ENCODE measurements at regions not wholly inside any gene's neighbourhood (a gene's known extent, or its start where the extent isn't known, plus 50 kb on each side); places are given as distances from the start of the nearest gene placed in this dataset.
A peak's percentile ranks its signal among the peaks of the same experiment; 100 is the strongest.

DNA sequence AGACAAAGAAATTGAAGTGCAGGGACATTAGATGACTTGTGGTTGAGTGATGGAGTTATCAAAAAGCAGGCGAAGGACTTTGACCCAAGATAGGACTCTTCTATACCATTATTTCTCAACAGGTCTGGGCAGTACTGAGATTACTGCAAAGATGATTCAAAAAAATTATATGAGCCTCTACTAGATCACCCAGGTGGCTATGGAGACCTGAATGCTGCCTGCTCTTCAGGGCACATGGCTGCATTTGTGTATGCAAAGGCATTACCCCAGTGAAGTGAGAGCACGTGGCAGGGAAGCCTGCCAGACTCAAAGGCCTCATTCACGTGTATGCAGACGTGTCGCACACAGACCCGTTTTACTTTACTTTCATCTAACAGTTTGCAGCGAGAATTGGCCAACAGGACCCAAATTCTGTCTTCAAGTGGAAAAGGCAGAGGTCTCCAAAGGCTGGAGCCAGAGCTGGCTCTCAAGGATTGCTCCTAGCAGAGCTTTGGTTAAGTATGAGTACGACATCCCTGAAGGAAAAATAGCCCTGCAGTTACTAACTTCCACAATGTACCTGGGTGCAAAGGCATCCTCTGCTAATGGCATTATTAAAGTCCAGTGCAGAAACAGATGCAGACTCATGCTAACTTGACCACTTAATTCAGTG lies 113.8 kb upstream of the ARMC2 start:
- no peak overlapping the region for H3K27ac ChIP-seq
- peaks cover 7% of the 10 kb centered on the region for H3K27me3 ChIP-seq
- intact Hi-C loops (cut with DNase I), result no loop called here
- no peaks in the 10 kb centered on the region for H3K9me3 ChIP-seq (replicated peaks in 1 of 3)
- H3K4me3 ChIP-seq, result no peak overlapping the region
- peak in 1 of 7 donors; percentile 34 for DNase-seq
- no peaks in the 10 kb centered on the region for H3K36me3 ChIP-seq (replicated peaks in 1 of 2)
- H3K4me1 ChIP-seq (replicated peaks in 1 of 2), result no peaks in the 10 kb centered on the region
- 92 to 95% (median 94%) methylated on average over 8 of the region's 8 CpGs for WGBS, 4 donors
- no peak for TF ChIP-seq POLR2A (IDR thresholded peaks at IDR 0.05)
- TF ChIP-seq, protein P1, sequence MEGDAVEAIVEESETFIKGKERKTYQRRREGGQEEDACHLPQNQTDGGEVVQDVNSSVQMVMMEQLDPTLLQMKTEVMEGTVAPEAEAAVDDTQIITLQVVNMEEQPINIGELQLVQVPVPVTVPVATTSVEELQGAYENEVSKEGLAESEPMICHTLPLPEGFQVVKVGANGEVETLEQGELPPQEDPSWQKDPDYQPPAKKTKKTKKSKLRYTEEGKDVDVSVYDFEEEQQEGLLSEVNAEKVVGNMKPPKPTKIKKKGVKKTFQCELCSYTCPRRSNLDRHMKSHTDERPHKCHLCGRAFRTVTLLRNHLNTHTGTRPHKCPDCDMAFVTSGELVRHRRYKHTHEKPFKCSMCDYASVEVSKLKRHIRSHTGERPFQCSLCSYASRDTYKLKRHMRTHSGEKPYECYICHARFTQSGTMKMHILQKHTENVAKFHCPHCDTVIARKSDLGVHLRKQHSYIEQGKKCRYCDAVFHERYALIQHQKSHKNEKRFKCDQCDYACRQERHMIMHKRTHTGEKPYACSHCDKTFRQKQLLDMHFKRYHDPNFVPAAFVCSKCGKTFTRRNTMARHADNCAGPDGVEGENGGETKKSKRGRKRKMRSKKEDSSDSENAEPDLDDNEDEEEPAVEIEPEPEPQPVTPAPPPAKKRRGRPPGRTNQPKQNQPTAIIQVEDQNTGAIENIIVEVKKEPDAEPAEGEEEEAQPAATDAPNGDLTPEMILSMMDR (IDR thresholded peaks at IDR 0.05), result no peak

DNA sequence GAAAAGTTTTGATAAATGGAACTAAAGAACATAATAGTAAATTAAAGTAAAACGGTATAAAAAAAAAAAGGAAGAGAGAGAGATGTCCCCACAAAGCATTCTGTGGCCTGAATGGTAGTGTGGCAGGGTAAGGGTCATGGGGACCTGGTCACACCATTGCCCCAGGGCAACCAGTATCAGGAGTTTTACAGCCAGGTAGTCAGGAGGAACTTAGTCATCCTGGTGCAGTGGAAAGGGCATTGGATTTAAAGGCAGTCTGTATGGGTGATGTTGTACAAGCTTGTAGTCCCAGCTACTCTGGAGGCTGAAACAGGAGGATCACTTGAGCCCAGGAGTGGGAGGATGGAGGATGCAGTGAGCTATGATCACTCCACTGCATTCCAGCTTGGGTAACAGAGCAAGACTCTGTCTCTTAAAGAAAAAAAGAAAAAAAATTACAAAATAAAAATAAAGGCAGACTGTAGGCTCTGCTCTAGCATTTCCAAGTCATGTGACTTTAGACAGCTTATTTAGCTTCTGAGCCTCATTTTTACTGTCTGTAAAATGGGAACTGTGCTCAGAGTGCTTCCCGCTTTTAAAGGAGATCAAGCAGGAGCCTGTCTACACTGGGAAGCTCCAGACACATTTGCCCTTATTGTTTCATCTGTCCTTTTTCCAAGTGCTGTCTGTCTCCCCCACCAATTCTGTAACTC lies 112.8 kb upstream of the ARMC2 start:
- no peak overlapping the region for H3K4me3 ChIP-seq
- peaks cover 7% of the 10 kb centered on the region for H3K27me3 ChIP-seq
- TF ChIP-seq, protein P1 (IDR thresholded peaks at IDR 0.05), result no peak
- no peak for TF ChIP-seq POLR2A (IDR thresholded peaks at IDR 0.05)
- DNase-seq, result peak in 1 of 7 donors; percentile 14
- no peaks in the 10 kb centered on the region for H3K36me3 ChIP-seq (replicated peaks in 1 of 2)
- no peak overlapping the region for H3K27ac ChIP-seq
- no peaks in the 10 kb centered on the region for H3K4me1 ChIP-seq (replicated peaks in 1 of 2)
- WGBS, 4 donors, result 75 to 86% (median 84%) methylated on average over 2 of the region's 2 CpGs
- no peaks in the 10 kb centered on the region for H3K9me3 ChIP-seq (replicated peaks in 1 of 3)
- intact Hi-C loops (cut with DNase I), result no loop called here

DNA sequence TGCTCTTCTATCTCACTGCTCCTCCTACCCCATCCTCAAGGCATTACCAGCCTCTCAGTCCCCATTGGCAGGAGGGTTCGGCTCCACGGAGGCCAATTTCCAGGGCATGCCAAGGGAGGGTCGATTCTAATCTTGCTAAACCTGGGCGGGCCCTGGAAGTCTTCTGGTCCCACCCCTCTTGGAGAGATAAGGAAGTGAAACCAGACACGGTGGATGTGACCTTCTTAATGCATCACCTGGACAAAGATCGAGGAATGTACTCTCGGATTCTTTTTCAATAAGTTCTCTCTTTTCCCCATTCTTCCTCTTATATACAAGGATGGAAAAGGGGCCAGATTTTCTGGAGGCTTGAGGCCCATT lies 112.2 kb upstream of the ARMC2 start:
- no peaks in the 10 kb centered on the region for H3K9me3 ChIP-seq (replicated peaks in 1 of 3)
- H3K4me1 ChIP-seq (replicated peaks in 1 of 2), result no peaks in the 10 kb centered on the region
- H3K4me3 ChIP-seq, result no peak overlapping the region
- intact Hi-C loops (cut with DNase I), result no loop called here
- peaks cover 7% of the 10 kb centered on the region for H3K27me3 ChIP-seq
- DNase-seq, result peak in 1 of 7 donors; percentile 20
- H3K36me3 ChIP-seq (replicated peaks in 1 of 2), result no peaks in the 10 kb centered on the region
- H3K27ac ChIP-seq, result no peak overlapping the region
- no peak for TF ChIP-seq POLR2A (IDR thresholded peaks at IDR 0.05)
- TF ChIP-seq, protein P1 (IDR thresholded peaks at IDR 0.05), result no peak
- WGBS, 4 donors, result 61 to 74% (median 69%) methylated on average over 7 of the region's 7 CpGs

DNA sequence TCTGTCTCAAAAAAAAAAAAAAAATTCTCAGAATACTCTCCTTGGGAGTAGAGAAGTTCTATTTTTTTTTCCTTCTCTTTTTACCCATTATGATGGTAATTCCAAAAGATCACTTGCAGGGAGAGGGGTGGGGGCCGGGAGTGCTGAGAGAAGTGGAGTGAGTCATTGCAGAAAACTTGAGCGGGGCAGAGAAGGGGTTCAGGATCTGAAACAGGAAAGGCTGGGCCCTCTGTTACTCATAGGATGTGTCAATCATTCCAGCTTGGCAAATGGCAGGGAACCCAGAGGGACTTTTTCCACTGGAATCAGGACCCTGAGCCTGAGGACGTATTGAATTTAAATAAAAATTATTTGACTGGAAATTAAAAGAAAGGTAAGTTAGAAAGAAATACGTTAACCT lies 111.4 kb upstream of the ARMC2 start:
- intact Hi-C loops (cut with DNase I), result no loop called here
- no peak overlapping the region for H3K27ac ChIP-seq
- DNase-seq, result peak in 1 of 7 donors; percentile 42
- H3K4me1 ChIP-seq (replicated peaks in 1 of 2), result peaks cover 0 to 5% of the 10 kb centered on the region in 2 donors
- no peaks in the 10 kb centered on the region for H3K9me3 ChIP-seq (replicated peaks in 1 of 3)
- no peak for TF ChIP-seq POLR2A (IDR thresholded peaks at IDR 0.05)
- TF ChIP-seq, protein P1 (IDR thresholded peaks at IDR 0.05), result no peak
- H3K4me3 ChIP-seq, result no peak overlapping the region
- H3K36me3 ChIP-seq (replicated peaks in 1 of 2), result no peaks in the 10 kb centered on the region
- H3K27me3 ChIP-seq, result peaks cover 7% of the 10 kb centered on the region
- 32 to 47% (median 44%) methylated on average over 4 of the region's 4 CpGs for WGBS, 4 donors
